ENCODE measurements at regions not wholly inside any gene's neighbourhood (a gene's known extent, or its start where the extent isn't known, plus 50 kb on each side); places are given as distances from the start of the nearest gene placed in this dataset.

DNA sequence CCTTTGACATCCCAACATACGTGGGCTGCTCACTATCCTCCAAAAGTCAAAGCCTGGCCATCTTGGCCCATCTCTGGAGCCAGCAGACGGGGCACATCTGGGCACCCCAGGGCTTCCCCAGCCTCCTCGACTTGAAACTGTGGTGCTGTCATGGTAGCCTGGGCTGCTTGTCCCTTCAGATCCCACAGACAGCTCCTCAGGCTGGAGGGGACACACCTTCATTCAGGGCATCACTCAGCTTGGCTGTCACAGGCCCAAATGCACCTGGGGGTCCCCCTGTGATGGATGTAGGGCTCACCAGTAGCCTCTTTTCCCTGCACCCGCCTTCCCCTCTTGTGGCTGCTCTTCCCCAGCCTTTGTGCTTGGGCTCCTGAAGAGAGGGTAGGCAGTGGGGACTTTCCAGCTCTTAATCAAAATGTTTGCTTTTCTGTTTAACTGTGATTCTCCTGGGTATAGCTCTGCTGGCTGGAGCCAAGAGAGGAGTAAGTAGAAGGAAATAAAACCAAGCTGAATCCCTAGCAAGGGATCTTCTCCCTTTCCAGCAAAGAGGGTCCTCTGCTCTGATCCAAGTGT lies 92.3 kb downstream of the GYPC start:
- no peak for DNase-seq

DNA sequence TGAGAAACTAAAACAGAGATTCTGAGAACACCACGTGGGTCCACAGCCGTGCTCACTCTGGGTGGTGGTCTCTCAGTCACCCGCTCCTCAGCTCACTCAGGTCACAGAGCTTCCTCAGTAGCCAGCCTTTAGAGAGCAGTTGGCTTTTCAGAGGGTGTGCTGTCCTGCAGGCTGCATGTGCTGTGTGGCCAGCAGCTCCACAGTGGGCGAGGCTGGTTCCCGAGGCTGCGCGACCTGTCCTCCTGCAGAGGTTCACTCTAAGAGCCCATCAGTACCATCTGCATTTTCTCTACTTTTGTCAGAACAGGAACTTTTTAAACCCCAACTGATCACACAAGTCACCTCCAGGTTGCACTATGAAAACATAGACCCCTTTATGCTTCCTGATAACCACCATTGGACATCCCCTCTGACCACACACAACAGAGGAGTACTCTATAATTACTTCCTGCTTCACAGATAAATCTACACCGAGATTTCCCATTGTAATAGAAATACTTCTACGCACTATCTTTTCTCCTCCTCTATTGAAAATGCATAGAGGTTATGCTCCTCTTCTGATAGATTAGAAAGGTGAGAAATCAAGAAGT lies 93.1 kb downstream of the GYPC start:
- no peak for DNase-seq

DNA sequence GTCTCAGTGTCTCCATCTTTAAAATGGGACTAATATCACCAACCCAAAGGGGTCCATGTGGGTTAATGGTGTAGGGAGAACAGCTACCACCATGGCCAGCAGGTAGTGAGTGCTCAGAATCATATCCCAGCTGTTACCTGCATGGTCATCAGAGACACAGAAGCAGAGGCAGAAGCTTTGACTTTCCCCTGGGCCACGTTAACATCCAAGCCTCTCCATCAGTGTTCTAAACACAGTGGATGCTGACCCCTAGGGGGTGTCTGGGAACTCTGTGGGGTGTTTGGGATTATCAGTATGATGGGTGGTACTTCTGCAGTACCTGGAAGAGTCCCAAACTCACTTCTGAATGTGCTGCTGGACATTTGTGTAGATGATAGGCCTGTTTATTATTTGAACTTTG lies 93.6 kb downstream of the GYPC start:
- no peak for DNase-seq

DNA sequence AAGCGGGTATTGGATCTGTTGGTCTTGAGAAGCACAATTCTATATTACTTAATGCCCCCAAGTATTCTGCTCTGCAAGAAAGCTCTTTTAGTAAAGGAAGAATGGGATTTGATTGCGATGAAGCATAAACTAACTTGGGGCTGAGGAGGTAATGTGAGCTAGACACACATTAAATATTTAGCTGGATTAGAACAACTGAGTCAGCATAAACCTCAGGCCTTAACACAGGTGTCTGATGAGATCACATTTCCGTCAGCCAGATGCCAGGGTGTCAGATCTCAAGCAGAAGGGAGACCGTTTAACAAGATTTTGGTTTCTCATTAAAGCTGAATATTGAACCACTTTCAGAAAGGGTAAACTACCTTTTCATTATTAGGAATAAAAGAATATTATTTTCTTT lies 94.5 kb downstream of the GYPC start:
- DNase-seq: no peak

DNA sequence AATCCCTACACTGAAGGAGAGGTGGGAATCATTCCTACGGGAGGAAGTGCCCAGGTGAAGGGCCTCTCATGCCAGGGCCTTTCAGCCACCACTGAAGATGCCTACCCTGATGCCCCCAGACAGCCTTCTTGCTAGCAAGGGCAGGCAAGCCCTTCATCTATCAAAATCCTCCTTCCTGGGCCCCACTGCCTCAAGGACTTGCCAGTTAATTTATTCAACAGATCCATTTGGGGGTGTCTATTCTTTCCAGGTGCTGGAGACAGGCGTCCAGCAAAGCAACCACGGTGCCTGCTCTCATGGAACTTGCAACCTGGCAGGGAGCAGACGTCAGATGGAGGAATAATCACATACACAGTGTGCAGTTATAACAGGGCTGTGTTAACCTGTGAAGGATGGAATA lies 95.5 kb downstream of the GYPC start:
- DNase-seq: no peak

DNA sequence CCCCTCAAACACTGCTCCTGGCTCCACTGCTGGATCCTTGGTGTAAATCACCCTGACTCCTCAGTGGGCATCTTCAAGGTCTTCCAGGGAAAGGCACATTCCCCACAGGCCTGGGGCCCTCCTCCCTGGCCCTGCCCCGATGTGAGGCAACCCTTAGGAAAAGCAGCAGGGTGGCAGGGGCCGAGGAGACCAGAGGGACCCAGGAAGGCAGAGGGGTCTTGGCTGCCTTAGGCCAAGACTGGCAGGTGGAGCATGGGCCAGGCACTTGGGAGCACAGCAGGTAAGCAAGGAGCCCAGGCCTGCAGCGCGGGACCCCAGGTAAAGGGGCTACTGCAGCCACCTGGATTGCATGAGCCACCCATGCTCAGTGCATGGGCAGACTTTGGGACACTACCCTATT lies 96.9 kb downstream of the GYPC start:
- no peak for DNase-seq

DNA sequence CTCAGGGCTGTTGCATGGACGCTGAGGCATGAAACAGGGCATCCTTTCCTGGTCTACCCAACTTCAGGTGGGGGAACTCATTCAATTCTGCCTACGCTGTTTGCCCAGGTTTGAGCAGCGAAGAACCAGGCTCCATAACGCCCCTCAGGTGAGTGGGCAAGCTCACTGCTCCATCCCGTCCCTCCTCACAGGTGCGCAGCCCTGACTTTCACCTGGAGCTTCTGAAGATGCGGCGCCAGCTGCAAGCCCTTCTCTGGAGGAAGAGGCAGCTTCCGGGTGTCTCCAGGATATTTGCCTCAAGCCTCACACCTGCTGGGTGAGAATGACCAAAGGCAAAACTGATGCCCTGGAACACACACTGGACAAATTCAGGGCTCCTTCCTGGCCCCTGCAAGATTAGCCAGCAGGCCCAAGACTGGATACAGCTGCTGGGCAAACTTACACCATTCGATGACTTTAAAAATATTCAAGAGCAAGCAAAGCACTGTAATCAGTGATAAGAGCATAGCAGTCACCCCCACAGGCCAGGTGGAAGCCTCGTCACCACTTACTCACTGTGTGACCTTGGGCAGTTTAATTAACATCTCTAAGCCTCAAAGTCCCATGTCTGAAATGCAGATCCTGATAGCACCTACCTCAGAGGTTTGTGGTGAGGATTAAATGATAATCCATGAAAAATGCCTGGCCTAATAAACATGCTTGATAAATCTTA lies 97.7 kb downstream of the GYPC start:
- DNase-seq: no peak

DNA sequence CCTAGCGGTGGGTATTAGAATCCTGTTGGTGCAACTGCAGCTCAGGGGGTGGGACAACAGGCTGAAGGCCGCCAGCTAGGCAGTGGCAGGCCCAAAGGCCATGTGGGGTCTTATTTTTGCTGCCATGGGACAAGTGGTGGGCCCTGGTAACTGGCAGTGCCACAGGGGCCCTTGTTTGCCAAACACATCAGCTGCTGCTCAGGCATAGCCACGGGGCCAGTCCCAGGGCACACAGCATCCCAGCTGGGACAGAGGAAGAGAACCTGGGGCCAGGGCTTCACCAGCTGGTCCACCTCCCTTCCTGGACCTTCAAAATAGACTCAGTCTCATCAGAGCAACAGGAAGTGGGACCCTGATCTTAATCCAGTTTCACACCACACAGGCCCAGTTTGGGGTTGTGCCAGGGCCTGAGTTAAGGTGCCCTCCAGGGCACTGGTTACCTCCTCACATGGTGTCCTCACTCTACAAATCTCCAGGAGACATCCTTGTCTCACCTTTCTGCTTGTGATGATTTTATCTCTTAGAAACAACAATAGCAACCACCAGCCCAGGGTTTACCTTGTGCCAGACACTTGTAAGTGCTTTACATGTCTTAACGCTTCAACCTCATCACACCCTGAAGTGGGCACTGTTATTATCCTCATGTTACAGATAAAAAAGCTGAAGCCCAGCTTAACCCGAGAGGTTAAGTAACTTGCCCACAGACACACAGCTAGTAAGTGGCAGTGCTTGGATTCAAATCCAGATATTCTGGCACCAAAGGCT lies 98.5 kb downstream of the GYPC start:
- no peak for DNase-seq

DNA sequence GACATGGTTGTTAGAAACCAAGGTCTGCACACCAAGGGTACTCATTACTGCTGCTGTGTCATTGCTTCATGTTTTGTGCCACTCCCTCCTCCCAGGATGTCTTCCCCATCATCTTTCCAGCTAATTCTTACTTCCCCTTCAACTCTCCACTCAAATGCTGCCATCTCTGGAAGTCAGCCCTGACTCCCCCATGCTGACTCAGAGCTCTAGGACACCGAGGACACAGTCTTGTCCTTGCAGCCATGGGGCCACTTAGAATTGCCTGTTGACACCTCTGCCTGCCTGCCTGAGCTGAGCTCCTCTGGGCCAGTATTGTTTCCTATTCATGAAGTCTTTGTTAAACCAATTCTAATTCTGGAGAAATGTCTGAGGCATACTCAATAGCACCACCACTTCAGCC lies 100.2 kb downstream of the GYPC start:
- DNase-seq: no peak

DNA sequence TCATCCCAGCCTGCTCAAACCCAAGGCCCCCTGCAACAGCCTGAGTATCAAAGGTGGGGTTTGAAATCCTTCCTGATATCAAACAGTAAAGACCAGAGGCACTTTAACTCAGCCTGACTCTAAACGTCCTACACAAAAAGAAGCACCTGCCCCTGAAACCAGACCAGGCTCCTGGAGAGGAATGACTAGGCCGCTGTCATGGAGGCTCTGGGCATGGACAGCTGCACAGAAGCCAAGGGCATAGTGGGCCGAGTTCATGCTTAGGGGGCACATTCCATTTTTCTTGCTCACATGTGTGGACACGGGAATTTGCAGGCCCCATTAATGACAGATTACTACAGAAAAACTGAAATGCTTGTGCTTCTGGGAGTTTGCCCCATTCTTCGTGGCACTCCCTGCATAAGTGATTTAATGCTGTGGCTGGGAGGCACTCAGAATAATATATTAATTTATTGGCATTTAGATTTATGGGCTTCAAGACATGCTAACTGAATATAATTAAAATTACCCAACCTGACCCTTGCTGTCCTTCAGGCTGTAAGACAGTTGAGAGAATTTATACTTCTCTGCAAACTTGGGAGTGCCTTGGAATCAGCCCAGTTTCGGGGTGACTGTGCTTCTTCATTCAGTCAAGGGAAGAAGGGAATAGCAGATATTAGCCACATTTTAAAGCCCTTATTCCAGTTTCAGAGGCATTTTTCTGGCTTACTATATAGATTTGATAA lies 105.5 kb downstream of the GYPC start:
- no peak for DNase-seq

DNA sequence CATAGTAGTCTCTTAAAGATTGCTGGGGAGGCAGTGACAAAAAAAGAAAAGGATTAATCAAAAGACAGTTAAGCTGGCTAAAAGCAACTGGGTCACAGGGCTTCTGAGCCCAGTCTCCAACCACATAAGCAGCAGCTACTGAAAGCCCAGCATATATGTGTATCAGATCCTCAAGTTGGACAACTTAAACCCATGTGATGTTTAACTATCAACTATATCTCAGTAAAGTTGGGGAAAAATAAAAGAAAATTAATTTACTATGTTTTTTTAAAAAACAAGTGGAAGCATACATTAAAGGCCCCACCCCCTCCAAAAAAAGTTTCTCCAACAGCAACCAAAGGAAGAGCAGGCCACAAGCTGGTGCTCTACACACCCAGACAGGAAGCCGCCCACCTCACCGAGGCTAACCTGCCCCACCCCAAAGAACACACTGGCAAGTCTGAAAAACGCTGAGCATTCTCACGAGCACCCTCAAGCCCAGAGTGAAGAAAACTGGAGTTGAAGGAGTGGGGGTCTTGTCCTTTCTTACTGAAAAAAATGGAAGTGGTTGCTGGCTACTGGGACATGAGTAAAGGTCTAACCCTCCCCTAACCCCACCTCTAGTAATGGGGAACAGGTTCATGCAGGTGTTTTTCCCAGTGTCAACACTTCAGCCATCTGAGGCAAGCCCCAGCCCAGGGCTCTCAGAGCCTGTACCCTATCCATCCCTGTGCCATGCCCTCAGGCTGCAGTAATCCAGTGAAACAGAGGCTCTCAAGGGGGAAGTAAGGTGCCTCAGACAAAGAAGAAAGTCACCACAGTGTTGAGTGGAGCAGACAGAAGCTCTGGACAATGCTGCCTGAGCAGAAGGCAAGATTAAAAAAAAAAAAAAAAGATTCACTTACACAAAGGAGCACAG lies 106.3 kb downstream of the GYPC start:
- DNase-seq: no peak

DNA sequence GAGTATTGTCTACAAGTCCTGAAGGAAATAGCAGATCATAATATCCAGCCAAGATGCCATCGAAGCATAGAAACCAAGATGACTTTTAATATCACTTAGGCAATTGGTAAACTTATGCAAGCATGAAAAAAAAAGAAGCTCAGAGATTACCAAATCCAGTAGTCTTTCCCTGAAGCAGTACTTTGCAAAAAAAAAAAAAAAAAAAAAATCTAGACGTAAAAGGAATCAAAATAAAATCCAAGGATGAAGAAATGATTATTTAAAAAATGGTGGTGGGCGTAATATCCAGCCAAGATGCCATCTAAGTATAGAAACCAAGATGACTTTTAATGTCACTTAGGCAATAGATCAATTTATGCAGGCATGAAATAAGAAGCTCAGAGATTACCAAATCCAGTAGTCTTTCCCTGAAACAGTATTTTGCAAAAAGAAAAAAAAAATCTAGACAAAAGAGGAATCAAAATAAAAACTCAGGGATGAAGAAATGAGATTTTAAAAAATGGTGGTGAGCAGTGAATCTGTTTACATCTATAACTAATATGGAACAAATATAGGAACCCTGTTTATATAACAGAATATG lies 108.8 kb downstream of the GYPC start:
- DNase-seq: no peak

DNA sequence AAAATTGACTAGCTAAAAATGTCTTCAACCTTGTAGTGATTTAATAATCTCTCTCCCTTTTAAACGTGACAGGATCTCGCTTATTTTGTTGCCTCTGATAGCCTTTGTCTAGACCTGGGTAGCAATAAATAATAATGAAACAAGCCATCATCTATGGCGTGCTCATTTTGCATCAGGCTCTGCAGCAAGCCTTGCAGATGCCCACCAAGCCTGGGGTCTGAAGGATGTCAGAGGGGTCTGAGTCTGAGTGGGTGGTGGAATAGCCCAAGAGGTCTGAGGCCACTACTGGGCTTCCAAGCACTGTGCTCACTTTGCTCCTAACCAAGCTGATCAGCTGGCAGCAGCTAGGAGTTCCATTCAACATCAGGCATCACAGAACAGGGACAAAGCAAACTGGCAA lies 109.4 kb downstream of the GYPC start:
- DNase-seq: no peak

DNA sequence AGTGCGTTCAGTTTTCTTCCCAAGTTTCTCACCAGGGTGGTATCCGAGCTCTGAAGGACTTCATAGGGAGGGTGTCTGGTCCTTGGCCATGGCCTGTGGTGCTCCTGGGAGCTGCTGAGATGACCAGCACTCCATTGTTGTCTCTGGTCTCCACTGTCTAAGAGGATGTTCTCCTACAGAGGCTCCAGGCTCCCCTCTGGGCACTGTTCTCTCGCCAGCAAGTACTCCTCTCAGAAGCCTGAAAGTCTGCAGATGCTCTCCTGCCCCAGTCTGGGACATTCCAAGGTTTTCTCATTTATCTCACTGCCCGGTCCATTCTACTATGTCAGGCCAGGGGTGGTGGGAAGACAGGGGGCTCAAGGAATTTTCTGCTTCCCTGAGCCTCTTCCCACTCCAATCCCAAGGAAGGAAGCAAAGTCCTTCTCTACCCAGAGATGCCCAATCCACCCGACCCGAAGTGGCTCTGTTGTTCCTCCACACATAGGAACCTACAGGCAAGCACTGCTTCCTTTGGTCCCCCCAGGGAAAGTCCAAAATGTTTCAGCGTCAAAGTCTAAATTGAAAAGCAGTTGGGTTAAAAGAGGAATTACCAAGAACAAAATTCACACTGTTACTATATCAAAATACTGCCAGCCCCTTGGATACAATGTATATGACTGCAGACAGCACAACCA lies 110.5 kb downstream of the GYPC start:
- no peak for DNase-seq

DNA sequence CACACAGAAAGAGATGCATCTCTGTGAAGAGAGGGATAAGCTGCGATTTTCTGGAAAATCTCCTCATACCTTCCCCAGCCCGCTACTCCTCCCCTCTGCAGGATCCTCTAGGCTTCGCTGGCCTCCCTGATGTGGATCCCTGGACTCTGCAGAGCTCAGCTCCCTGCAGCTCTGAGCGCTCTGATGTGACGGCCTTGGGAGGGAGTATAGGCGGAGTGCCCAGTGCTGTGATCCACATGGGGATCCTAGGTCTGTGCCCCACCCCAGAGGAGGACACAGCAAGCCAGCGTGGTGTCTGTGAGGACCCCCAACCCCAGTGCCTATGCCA lies 111.0 kb downstream of the GYPC start:
- no peak for DNase-seq

DNA sequence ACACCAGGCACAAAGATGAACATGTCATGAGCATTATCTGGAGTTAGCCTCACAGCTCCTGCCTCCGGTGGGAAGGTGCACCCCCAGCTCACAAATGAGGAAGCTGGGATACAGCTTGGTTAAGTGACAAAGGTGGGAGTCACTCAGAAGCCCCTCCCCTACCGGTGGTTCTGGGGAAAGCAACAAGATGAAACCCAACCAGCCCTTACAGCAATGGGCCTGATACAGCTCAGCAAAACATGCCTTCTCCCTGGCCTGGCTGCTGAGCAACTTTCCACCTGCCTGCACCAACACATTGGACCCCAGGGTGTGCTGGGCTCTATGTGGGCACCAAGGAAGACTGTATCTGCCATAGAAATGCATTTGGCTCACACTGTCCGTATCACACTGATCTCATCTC lies 113.2 kb downstream of the GYPC start:
- no peak for DNase-seq

DNA sequence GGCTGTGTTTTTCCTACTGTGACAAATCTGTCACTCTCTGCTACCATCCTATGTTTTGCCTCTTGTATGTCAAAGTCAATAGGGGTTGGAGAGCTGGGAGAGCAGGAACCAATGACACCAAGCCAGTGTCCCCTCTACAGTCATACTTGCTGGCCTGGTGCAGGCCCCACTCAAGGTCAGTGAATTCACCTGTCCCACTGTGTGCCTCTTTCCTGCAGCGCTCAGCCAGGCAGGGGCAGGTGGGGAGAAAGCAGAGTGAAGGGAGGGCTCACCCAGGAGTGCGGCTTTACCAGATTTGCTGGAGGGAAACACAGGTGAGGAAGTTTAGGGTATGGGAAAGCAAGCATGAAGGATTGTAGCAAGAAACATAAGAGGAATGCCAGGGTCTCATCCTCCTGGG lies 114.5 kb downstream of the GYPC start:
- DNase-seq: no peak

DNA sequence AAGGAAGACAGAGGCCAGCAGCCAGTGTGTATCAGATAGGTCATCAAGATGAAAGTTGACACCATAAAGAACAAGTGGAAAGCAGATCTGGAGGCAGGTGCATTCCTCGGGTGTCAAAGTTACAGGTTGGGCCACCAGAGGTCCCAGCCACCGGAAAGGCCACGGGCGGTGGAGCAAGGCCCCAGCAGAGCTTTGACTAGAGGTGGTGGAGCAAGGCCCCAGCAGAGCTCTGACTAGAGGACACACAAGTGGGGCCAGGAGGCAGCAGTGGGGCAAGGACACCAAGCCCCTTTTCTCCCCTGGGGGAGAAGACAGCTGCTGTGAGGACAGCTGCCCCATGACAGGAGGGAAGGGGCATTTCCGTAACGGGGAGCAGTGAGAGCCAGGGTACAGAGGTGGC lies 115.1 kb downstream of the GYPC start:
- DNase-seq: no peak

DNA sequence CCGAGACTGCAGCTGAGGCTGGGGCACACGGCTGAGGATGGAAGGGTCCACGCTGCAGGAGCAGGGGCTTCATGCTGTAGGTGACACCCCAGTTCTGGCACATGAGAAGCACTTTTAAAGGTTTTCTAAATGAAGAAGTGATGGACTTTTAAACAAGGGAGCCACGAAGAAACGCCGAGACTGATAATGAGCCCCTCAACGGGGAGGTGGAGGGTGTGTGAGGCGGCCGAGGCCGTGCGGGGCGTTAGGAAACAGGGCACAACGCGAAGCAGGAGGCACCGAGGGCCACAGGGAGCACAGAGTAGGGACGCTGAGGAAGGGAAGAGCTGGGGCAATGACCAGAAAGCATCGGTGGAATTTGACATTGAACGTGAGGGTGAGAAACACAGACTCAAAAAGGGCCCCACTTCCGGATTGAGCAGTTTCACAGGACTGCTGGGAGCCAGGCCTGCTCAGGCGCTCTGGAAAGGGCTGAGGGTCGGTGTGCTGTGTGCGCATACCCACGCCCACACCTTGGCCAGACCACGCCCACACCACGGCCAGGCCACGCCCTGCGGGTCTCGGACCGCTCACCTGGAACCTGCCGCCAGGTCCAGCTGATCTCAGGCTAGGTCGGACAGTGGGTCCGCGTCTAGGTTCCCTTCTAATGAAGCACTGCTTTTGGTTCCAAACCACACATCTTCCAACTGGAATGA lies 115.7 kb downstream of the GYPC start:
- no peak for DNase-seq

DNA sequence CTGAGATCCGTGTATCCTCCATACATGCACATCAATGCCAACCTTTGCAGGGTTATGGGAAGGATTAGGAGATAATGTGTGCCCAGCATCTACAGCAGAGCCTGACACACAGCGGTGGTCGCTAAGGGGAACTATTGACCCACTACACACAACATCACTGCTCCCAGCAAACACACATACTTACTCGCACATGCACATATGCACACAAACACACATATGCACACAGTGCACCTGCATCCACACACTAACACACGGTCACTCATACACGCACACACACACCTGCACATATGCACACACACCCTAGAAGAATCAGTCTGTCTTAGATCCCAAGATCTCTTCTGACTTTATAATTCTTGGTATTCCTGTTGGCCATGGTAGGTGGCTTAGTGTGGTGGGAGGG lies 118.3 kb downstream of the GYPC start:
- no peak for DNase-seq

DNA sequence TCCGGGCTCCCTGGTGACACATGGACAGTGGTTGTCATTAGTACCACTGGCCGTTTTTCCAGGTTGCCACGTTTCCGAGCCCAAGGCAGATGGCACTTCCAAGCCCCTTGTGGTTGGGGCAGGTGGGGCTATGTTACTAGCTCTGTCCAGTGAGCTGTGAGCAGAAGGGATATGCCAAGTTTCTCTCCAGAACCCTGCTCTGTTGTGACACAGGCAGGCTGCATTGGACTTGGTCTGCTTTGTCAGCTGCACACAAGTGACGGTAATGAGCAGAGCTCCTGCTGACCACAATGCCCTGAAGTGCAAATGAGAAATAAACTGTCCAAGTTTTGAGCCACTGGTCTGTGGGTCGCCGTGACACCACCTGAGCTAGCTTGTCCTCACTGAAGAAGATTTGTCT lies 118.8 kb downstream of the GYPC start:
- no peak for DNase-seq

Measured in NCI-H446 (cell line).